ENCODE measurements at regions not wholly inside any gene's neighbourhood (a gene's known extent, or its start where the extent isn't known, plus 50 kb on each side); places are given as distances from the start of the nearest gene placed in this dataset.

GRCh38 chr1:170471398-170472053 is 60.4 kb upstream of the GORAB start:
- ChIA-PET POLR2A (no interaction called here), CTCF (ENCODE audit: low intra/inter-chr PET ratio) (interaction anchor here (0.6 kb wide), 1 partner anchor 1676 kb away, joined by 5 read pairs; no protein-coding TSS in a partner anchor)

More at GRCh38 chr1:170471398-170472053, 60.4 kb upstream of the GORAB start:
- Histone ChIP-seq H3K27me3 (ENCODE audit: control insufficient read depth in 2 of 2, insufficient read depth in 2 of 2, low read length in 2 of 2) (no peaks in the 10 kb centered on the region), H3K4me2 (ENCODE audit: insufficient read depth, low read length) (no peak overlapping the region), H4K20me1 (replicated peaks; ENCODE audit: control insufficient read depth, insufficient read depth, low read length) (no peaks in the 10 kb centered on the region), H3K9me1 (ENCODE audit: control insufficient read depth, insufficient read depth, low read length) (no peaks in the 10 kb centered on the region), H3K36me3 (ENCODE audit: control insufficient read depth, insufficient read depth, low read length) (no peaks in the 10 kb centered on the region), H3K79me2 (ENCODE audit: control insufficient read depth, insufficient read depth, low read length) (no peaks in the 10 kb centered on the region), H3K9me3 (replicated peaks; ENCODE audit: control insufficient read depth, insufficient read depth, low read depth, low read length) (no peaks in the 10 kb centered on the region), H3K9ac (ENCODE audit: insufficient read depth in 1 of 2, low read depth in 2 of 2, low read length in 2 of 2) (no peak overlapping the region), H3K4me1 (replicated peaks in 1 of 2; ENCODE audit: control insufficient read depth in 2 of 2, insufficient read depth in 2 of 2, low read length in 2 of 2) (no peaks in the 10 kb centered on the region), H3K27ac (ENCODE audit: extremely low read depth, low read depth, low read length) (no peak overlapping the region), H3K4me3 (no peak overlapping the region), H2AFZ (ENCODE audit: low read depth, low read length) (no peak overlapping the region)
- WGBS (ENCODE audit: insufficient coverage, low coverage, missing lambda C conversion rate) = 0% methylated on average over 1 of the region's 1 CpG
- in situ Hi-C loops (cut with MboI) (no loop called here), intact Hi-C loops (cut with micrococcal nuclease) (no loop called here)
- TF ChIP-seq POLR2AphosphoS2 (IDR thresholded peaks at IDR 0.05; ENCODE audit: low read length) (no peak), CBX3 (IDR thresholded peaks at IDR 0.05; ENCODE audit: borderline replicate concordance in 1 of 2, low read length in 2 of 2) (no peak), BDP1 (IDR thresholded peaks at IDR 0.05; ENCODE audit: insufficient read depth, insufficient read length) (no peak), RHOXF2B (CRISPR knock-in tag; conservative IDR thresholded peaks at IDR 0.05) (no peak), ZNF12 (CRISPR knock-in tag; IDR thresholded peaks at IDR 0.05) (no peak)
- TF ChIP-seq, protein P1, sequence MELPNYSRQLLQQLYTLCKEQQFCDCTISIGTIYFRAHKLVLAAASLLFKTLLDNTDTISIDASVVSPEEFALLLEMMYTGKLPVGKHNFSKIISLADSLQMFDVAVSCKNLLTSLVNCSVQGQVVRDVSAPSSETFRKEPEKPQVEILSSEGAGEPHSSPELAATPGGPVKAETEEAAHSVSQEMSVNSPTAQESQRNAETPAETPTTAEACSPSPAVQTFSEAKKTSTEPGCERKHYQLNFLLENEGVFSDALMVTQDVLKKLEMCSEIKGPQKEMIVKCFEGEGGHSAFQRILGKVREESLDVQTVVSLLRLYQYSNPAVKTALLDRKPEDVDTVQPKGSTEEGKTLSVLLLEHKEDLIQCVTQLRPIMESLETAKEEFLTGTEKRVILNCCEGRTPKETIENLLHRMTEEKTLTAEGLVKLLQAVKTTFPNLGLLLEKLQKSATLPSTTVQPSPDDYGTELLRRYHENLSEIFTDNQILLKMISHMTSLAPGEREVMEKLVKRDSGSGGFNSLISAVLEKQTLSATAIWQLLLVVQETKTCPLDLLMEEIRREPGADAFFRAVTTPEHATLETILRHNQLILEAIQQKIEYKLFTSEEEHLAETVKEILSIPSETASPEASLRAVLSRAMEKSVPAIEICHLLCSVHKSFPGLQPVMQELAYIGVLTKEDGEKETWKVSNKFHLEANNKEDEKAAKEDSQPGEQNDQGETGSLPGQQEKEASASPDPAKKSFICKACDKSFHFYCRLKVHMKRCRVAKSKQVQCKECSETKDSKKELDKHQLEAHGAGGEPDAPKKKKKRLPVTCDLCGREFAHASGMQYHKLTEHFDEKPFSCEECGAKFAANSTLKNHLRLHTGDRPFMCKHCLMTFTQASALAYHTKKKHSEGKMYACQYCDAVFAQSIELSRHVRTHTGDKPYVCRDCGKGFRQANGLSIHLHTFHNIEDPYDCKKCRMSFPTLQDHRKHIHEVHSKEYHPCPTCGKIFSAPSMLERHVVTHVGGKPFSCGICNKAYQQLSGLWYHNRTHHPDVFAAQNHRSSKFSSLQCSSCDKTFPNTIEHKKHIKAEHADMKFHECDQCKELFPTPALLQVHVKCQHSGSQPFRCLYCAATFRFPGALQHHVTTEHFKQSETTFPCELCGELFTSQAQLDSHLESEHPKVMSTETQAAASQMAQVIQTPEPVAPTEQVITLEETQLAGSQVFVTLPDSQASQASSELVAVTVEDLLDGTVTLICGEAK (IDR thresholded peaks at IDR 0.05) = no peak
- TF ChIP-seq, protein P1 (CRISPR knock-in tag; IDR thresholded peaks at IDR 0.05) = no peak
- TF ChIP-seq, protein P2, sequence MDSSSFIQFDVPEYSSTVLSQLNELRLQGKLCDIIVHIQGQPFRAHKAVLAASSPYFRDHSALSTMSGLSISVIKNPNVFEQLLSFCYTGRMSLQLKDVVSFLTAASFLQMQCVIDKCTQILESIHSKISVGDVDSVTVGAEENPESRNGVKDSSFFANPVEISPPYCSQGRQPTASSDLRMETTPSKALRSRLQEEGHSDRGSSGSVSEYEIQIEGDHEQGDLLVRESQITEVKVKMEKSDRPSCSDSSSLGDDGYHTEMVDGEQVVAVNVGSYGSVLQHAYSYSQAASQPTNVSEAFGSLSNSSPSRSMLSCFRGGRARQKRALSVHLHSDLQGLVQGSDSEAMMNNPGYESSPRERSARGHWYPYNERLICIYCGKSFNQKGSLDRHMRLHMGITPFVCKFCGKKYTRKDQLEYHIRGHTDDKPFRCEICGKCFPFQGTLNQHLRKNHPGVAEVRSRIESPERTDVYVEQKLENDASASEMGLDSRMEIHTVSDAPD (CRISPR knock-in tag; IDR thresholded peaks at IDR 0.05) = no peak
- DNase-seq (ENCODE audit: extremely low read depth in 1 of 4, low spot score in 3 of 4) (no peak), ATAC-seq (no peak), FAIRE-seq (no peak)
- BruUV-seq (replicated peaks) = no TSS peak
